ENCODE measurements at regions not wholly inside any gene's neighbourhood (a gene's known extent, or its start where the extent isn't known, plus 50 kb on each side); places are given as distances from the start of the nearest gene placed in this dataset.

DNA sequence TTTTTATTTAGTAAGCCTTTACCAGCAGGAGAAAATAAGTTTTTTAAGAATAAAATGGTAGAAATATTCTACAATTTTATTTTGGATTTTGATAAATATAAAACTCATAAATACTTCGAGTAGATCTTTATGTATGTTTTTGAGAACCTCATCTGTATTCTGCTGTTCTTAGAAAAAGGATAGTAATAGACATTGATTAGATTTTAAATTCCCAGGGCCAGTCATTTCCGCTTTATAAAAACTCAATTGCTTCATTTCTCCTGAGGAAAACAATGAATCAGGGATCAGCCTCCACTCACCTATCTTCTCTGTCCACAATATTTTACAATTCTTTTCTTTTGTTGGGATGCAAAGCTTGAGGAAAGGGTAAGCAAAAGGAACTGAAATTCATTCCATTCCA, 1983.5 kb upstream of the C9orf72 start:
- FAIRE-seq (no peak), DNase-seq (ENCODE audit: low spot score) (no peak), ATAC-seq (no peak)
- Histone ChIP-seq H3K27me3 (ENCODE audit: control insufficient read depth in 1 of 2, insufficient read depth in 2 of 2, low read length in 2 of 2) (no peaks in the 10 kb centered on the region), H2AFZ (ENCODE audit: low read length) (no peak overlapping the region), H3K9ac (ENCODE audit: insufficient read depth, low read depth, low read length) (no peak overlapping the region), H3K27ac (ENCODE audit: extremely low read length, insufficient read depth, low read length) (no peak overlapping the region), H3K9me3 (ENCODE audit: low read length) (no peaks in the 10 kb centered on the region), H3K79me2 (ENCODE audit: insufficient read depth, low read length) (no peaks in the 10 kb centered on the region), H3K4me1 (ENCODE audit: insufficient read depth, low read length) (no peaks in the 10 kb centered on the region), H3K4me2 (ENCODE audit: low read depth, low read length) (no peak overlapping the region), H3K4me3 (replicated peaks in 1 of 3; ENCODE audit: insufficient read depth in 1 of 3, low read depth in 2 of 3, low read length in 3 of 3) (no peak overlapping the region), H3K36me3 (replicated peaks in 1 of 2; ENCODE audit: control insufficient read depth in 1 of 2, insufficient read depth in 2 of 2, low read length in 2 of 2) (no peaks in the 10 kb centered on the region), H4K20me1 (ENCODE audit: insufficient read depth, low read length) (no peaks in the 10 kb centered on the region)
- ChIA-PET POLR2A (no interaction called here), CTCF (ENCODE audit: low intra/inter-chr PET ratio, low total read pairs) (no interaction called here)
- in situ Hi-C loops (cut with HindIII; ENCODE audit: extremely low pct_ligation_motif_present, low pct_unique_long_range_greater_than_20kb) = no loop called here
- no peak for TF ChIP-seq SP5 (CRISPR knock-in tag; IDR thresholded peaks at IDR 0.05; ENCODE audit: borderline replicate concordance, low read depth)
- TF ChIP-seq, protein P1, sequence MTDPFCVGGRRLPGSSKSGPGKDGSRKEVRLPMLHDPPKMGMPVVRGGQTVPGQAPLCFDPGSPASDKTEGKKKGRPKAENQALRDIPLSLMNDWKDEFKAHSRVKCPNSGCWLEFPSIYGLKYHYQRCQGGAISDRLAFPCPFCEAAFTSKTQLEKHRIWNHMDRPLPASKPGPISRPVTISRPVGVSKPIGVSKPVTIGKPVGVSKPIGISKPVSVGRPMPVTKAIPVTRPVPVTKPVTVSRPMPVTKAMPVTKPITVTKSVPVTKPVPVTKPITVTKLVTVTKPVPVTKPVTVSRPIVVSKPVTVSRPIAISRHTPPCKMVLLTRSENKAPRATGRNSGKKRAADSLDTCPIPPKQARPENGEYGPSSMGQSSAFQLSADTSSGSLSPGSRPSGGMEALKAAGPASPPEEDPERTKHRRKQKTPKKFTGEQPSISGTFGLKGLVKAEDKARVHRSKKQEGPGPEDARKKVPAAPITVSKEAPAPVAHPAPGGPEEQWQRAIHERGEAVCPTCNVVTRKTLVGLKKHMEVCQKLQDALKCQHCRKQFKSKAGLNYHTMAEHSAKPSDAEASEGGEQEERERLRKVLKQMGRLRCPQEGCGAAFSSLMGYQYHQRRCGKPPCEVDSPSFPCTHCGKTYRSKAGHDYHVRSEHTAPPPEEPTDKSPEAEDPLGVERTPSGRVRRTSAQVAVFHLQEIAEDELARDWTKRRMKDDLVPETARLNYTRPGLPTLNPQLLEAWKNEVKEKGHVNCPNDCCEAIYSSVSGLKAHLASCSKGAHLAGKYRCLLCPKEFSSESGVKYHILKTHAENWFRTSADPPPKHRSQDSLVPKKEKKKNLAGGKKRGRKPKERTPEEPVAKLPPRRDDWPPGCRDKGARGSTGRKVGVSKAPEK (CRISPR knock-in tag; IDR thresholded peaks at IDR 0.05; ENCODE audit: borderline replicate concordance) = no peak
- intact Hi-C loops (cut with micrococcal nuclease; ENCODE audit: unreplicated experiment) = no loop called here
- WGBS (ENCODE audit: low lambda C conversion rate) = 6% methylated on average over 2 of the region's 2 CpGs
- no TSS peak for BruUV-seq (replicated peaks)

DNA sequence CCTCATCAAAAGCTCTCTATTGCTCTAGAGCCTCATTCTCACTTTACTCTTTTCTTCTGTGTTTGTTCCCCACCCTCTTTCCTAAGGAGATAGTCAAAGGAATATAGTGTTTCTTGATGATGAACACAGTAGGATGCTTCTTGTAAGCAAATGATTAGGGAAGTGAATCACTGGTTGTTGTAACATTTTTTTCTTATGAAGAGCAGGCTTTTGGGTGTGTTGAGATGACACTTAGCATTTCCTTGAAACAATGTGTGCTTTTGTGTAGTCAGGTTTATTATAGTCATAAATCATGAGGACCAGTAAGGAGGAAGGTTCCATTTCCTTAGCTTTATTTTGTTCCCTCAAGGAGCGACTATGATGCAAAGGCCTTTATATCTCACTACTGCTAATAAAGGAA, 1991.3 kb upstream of the C9orf72 start:
- no peak overlapping the region for H3K27ac ChIP-seq (ENCODE audit: extremely low read length, insufficient read depth, low read length)
- CTCF ChIA-PET (ENCODE audit: low intra/inter-chr PET ratio, low total read pairs) = no interaction called here
- WGBS (ENCODE audit: low lambda C conversion rate) = 0% methylated on average over 1 of the region's 1 CpG
- no peak overlapping the region for H3K9ac ChIP-seq (ENCODE audit: insufficient read depth, low read depth, low read length)
- H3K9me3 ChIP-seq (ENCODE audit: low read length) = no peaks in the 10 kb centered on the region
- no peak for DNase-seq (ENCODE audit: low spot score)
- no TSS peak for BruUV-seq (replicated peaks)
- in situ Hi-C loops (cut with HindIII; ENCODE audit: extremely low pct_ligation_motif_present, low pct_unique_long_range_greater_than_20kb) (no loop called here), intact Hi-C loops (cut with micrococcal nuclease; ENCODE audit: unreplicated experiment) (no loop called here)
- POLR2A ChIA-PET = no interaction called here
- no peaks in the 10 kb centered on the region for H3K27me3 ChIP-seq (ENCODE audit: control insufficient read depth in 1 of 2, insufficient read depth in 2 of 2, low read length in 2 of 2)
- ATAC-seq = no peak
- H3K79me2 ChIP-seq (ENCODE audit: insufficient read depth, low read length) = no peaks in the 10 kb centered on the region
- no peak overlapping the region for H3K4me3 ChIP-seq (replicated peaks in 1 of 3; ENCODE audit: insufficient read depth in 1 of 3, low read depth in 2 of 3, low read length in 3 of 3)
- FAIRE-seq = no peak
- no peaks in the 10 kb centered on the region for H3K4me1 ChIP-seq (ENCODE audit: insufficient read depth, low read length)
- H2AFZ ChIP-seq (ENCODE audit: low read length) = no peak overlapping the region
- no peaks in the 10 kb centered on the region for H3K36me3 ChIP-seq (replicated peaks in 1 of 2; ENCODE audit: control insufficient read depth in 1 of 2, insufficient read depth in 2 of 2, low read length in 2 of 2)
- H4K20me1 ChIP-seq (ENCODE audit: insufficient read depth, low read length) = no peaks in the 10 kb centered on the region
- H3K4me2 ChIP-seq (ENCODE audit: low read depth, low read length) = no peak overlapping the region
- TF ChIP-seq NR2F6 (IDR thresholded peaks at IDR 0.05) (no peak), NR2F6 (CRISPR knock-in tag; IDR thresholded peaks at IDR 0.05) (no peak), SRSF1 (optimal IDR thresholded peaks at IDR 0.05; ENCODE audit: low read depth, low read length) (no peak), GATA4 (IDR thresholded peaks at IDR 0.05; ENCODE audit: borderline replicate concordance, low read depth) (no peak), ZNF781 (CRISPR knock-in tag; IDR thresholded peaks at IDR 0.05; ENCODE audit: borderline replicate concordance, not compliant biosample characterization) (no peak), UBTF (CRISPR knock-in tag; IDR thresholded peaks at IDR 0.05) (no peak), PHF8 (CRISPR knock-in tag; IDR thresholded peaks at IDR 0.05) (no peak), MTF2 (CRISPR knock-in tag; IDR thresholded peaks at IDR 0.05; ENCODE audit: borderline replicate concordance) (no peak), ZNF20 (CRISPR knock-in tag; IDR thresholded peaks at IDR 0.05) (no peak), HNRNPLL (IDR thresholded peaks at IDR 0.05; ENCODE audit: low read depth, low read length, poor library complexity, severe bottlenecking) (no peak), ZNF30 (CRISPR knock-in tag; IDR thresholded peaks at IDR 0.05) (no peak), MLLT10 (CRISPR knock-in tag; IDR thresholded peaks at IDR 0.05) (no peak), ZNF567 (CRISPR knock-in tag; IDR thresholded peaks at IDR 0.05; ENCODE audit: borderline replicate concordance) (no peak)
- TF ChIP-seq, protein P2, sequence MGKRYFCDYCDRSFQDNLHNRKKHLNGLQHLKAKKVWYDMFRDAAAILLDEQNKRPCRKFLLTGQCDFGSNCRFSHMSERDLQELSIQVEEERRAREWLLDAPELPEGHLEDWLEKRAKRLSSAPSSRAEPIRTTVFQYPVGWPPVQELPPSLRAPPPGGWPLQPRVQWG (CRISPR knock-in tag; IDR thresholded peaks at IDR 0.05; ENCODE audit: borderline replicate concordance, low read depth) = no peak
